GM23338 (cell line): ENCODE measurements at regions not wholly inside any gene's neighbourhood (a gene's known extent, or its start where the extent isn't known, plus 50 kb on each side); places are given as distances from the start of the nearest gene placed in this dataset.

Experiments
- ATAC-seq: fragments of 200-7000 bp; cut with Tn5 transposase; 3 replicates; pipeline ENCODE4 v1.9.1; 2020
- DNase-seq: peaks from one replicate; pipeline ENCODE4 v3.0.0-alpha.2; 2015; ENCODE audit warnings: low spot score
- H2AFZ ChIP-seq: fragments of 200-600 bp; sonication (generic); 2 replicates; pipeline ENCODE4 v1.8.0; 2016; ENCODE audit warnings: antibody characterized with exemption, mild to moderate bottlenecking, moderate library complexity
- H3F3A ChIP-seq: fragments of 200-600 bp; sonication (generic); replicated peaks from 2 replicates; pipeline ENCODE4 v1.8.0; 2017; ENCODE audit warnings: antibody characterized with exemption, mixed run types, low read depth
- H3K27ac ChIP-seq: fragments of 200-600 bp; sonication (generic); 2 replicates; pipeline ENCODE4 v1.6.1; 2016; ENCODE audit warnings: low read depth
- H3K27me3 ChIP-seq: fragments of 200-600 bp; sonication (generic); 2 replicates; pipeline ENCODE4 v1.8.0; 2016; ENCODE audit warnings: mild to moderate bottlenecking, mixed run types, moderate library complexity; ENCODE audit not compliant: insufficient read depth
- H3K36me3 ChIP-seq: fragments of 200-600 bp; sonication (generic); 2 replicates; pipeline ENCODE4 v1.8.0; 2016; ENCODE audit warnings: mild to moderate bottlenecking; ENCODE audit not compliant: insufficient read depth
- H3K4me1 ChIP-seq: fragments of 200-600 bp; sonication (generic); 2 replicates; pipeline ENCODE4 v1.8.0; 2016; ENCODE audit warnings: mild to moderate bottlenecking, moderate library complexity; ENCODE audit not compliant: insufficient read depth
- H3K4me2 ChIP-seq: fragments of 200-600 bp; sonication (generic); 2 replicates; pipeline ENCODE4 v1.7.1; 2017; ENCODE audit warnings: mixed run types
- H3K4me3 ChIP-seq: fragments of 200-600 bp; sonication (generic); 2 replicates; pipeline ENCODE4 v1.6.1; 2016; ENCODE audit warnings: mixed run types
- H3K79me2 ChIP-seq: fragments of 200-600 bp; sonication (generic); replicated peaks from 2 replicates; pipeline ENCODE4 v1.8.0; 2017; ENCODE audit warnings: mild to moderate bottlenecking; ENCODE audit not compliant: insufficient read depth
- H3K9me2 ChIP-seq: fragments of 200-600 bp; sonication (generic); 2 replicates; pipeline ENCODE4 v1.8.0; 2017; ENCODE audit not compliant: insufficient read depth
- H4K20me1 ChIP-seq: fragments of 200-600 bp; sonication (generic); replicated peaks from 2 replicates; pipeline ENCODE4 v1.8.0; 2017; ENCODE audit warnings: mild to moderate bottlenecking; ENCODE audit not compliant: insufficient read depth
- H3K27ac Mint-ChIP-seq: 2 replicates; pipeline ENCODE4 v1.8.0; 2020; ENCODE audit warnings: inconsistent platforms, mild to moderate bottlenecking, moderate library complexity, mixed read lengths
- H3K27me3 Mint-ChIP-seq: 3 replicates; pipeline ENCODE4 v1.8.0; 2022; ENCODE audit warnings: low read depth, mild to moderate bottlenecking, moderate library complexity, mixed read lengths, inconsistent platforms; ENCODE audit not compliant: insufficient read depth, poor library complexity
- H3K36me3 Mint-ChIP-seq: 3 replicates; pipeline ENCODE4 v1.8.0; 2021; ENCODE audit warnings: low read depth, mild to moderate bottlenecking, inconsistent platforms, moderate library complexity, mixed read lengths
- H3K4me1 Mint-ChIP-seq: 3 replicates; pipeline ENCODE4 v1.8.0; 2020; ENCODE audit warnings: mild to moderate bottlenecking, inconsistent platforms, mixed read lengths
- H3K4me3 Mint-ChIP-seq: 3 replicates; pipeline ENCODE4 v1.8.0; 2021; ENCODE audit warnings: moderate library complexity, mild to moderate bottlenecking, inconsistent platforms, mixed read lengths
- H3K9me3 Mint-ChIP-seq: 3 replicates; pipeline ENCODE4 v1.8.0; 2020; ENCODE audit warnings: moderate library complexity, mild to moderate bottlenecking, inconsistent platforms, mixed read lengths
- CREB1 ChIP-seq: fragments of 250-450 bp; sonication (Bioruptor Pico); IDR thresholded peaks from 2 replicates; pipeline ENCODE4 v1.5.0; 2020; ENCODE audit warnings: low read depth, mild to moderate bottlenecking, moderate library complexity
- ETS1 ChIP-seq: IDR thresholded peaks from 2 replicates; pipeline ENCODE4 v1.6.1; 2016; ENCODE audit warnings: antibody characterized with exemption
- EZH2phosphoT487 ChIP-seq: fragments of 200-600 bp; sonication (generic); IDR thresholded peaks from one replicate; pipeline ENCODE4 v1.8.1; 2018; ENCODE audit warnings: antibody characterized with exemption; ENCODE audit not compliant: unreplicated experiment
- JUNB ChIP-seq: IDR thresholded peaks from one replicate; pipeline ENCODE4 v1.6.1; 2016; ENCODE audit warnings: antibody characterized with exemption; ENCODE audit not compliant: unreplicated experiment
- NANOG ChIP-seq: IDR thresholded peaks from 2 replicates; pipeline ENCODE4 v1.6.1; 2016; ENCODE audit warnings: antibody characterized with exemption, borderline replicate concordance
- POLR2AphosphoS5 ChIP-seq: IDR thresholded peaks from 2 replicates; pipeline ENCODE4 v1.6.1; 2016; ENCODE audit warnings: antibody characterized with exemption, low read depth
- ZNF114 ChIP-seq: fragments of 250-450 bp; sonication (Bioruptor Pico); IDR thresholded peaks from 2 replicates; pipeline ENCODE4 v1.5.0; 2020; ENCODE audit warnings: mild to moderate bottlenecking, moderate library complexity
- ZNF331 ChIP-seq: fragments of 250-450 bp; sonication (Bioruptor Pico); IDR thresholded peaks from 2 replicates; pipeline ENCODE4 v1.5.0; 2020; ENCODE audit warnings: low read depth, mild to moderate bottlenecking, moderate library complexity
- ZNF462 ChIP-seq: fragments of 250-450 bp; sonication (Bioruptor Pico); IDR thresholded peaks from 2 replicates; pipeline ENCODE4 v1.5.0; 2020; ENCODE audit warnings: mild to moderate bottlenecking, moderate library complexity

DNA sequence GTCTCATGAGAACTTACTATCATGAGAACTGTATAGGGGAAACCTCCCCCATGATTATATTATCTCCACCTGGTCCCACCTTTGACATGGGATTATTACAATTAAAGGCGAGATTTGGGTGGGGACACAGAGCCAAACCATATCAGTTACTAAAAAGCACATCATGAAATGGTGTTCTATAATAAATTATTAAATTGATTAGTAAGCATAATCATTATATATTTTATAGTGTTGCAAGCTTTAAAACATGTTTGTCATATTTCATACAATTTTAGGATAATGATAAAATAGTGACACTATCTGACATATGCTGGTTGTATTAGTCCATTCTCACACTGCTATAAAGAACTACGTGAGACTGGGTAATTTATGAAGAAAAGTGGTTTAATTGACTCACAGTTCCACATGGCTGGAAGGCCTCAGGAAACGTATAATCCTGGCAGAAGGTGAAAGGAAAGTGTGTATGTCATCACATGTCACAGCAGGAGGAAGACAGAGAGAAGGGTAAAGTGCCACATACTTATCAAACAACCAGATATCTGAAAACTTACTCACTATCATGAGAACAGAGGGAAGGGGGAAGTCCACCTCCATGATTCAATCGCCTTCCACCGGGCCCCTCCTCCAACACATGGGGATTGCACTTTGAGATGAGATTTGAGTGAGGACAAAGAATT is 539.2 kb upstream of the OLFM3 start:
- Histone ChIP-seq H3K4me3 (no peak overlapping the region), H3K4me2 (no peak overlapping the region), H2AFZ (no peak overlapping the region), H3K27me3 (no peaks in the 10 kb centered on the region), H3K4me1 (no peaks in the 10 kb centered on the region), H3K27ac (no peak overlapping the region), H3F3A (no peaks in the 10 kb centered on the region), H3K36me3 (no peaks in the 10 kb centered on the region), H3K9me2 (peaks cover 19% of the 10 kb centered on the region), H3K79me2 (no peaks in the 10 kb centered on the region), H4K20me1 (no peaks in the 10 kb centered on the region)
- no peak overlapping the region for H3K27ac Mint-ChIP-seq
- no peak for DNase-seq
- H3K4me3 Mint-ChIP-seq = no peak overlapping the region
- peaks cover 3% of the 10 kb centered on the region; the same call in 2 of the 3 replicates for H3K9me3 Mint-ChIP-seq
- ATAC-seq = no peak
- no peak for TF ChIP-seq JUNB
- no peak for TF ChIP-seq ZNF114 (CRISPR knock-in tag)
- no peak for TF ChIP-seq POLR2AphosphoS5
- TF ChIP-seq CREB1 (CRISPR knock-in tag) = no peak
- no peak for TF ChIP-seq NANOG
- H3K4me1 Mint-ChIP-seq = no peaks in the 10 kb centered on the region
- H3K27me3 Mint-ChIP-seq = peaks cover 2% of the 10 kb centered on the region
- H3K36me3 Mint-ChIP-seq = no peaks in the 10 kb centered on the region

DNA sequence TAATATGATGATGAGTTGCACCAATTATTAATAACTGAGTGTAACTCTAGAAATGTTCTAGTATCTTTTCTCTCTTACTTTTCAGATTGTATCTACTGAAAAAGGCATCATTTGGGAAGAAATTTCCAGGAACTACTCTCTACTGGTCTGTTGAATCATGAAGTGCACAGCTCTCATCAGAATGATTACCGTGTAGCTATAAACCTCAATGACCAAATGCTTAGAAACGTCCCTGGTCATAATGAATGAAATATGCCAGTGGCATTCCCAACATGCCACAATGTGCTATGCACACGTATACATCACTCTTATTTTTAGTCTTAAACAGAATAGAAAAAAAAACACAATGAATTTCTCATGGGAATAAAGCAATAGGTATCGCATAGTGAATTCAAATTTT is 534.3 kb upstream of the OLFM3 start:
- H3K4me3 ChIP-seq = no peak overlapping the region
- no peaks in the 10 kb centered on the region for H4K20me1 ChIP-seq
- H3K27ac Mint-ChIP-seq = no peak overlapping the region
- peaks cover 3% of the 10 kb centered on the region; the same call in 1 of the 3 replicates for H3K9me3 Mint-ChIP-seq
- peaks cover 5% of the 10 kb centered on the region for H3K27me3 Mint-ChIP-seq
- no peak overlapping the region for H2AFZ ChIP-seq
- no peaks in the 10 kb centered on the region for H3K4me1 ChIP-seq
- 0 out of 2 replicates have a peak, but pooled peaks cover 6% of the 10 kb centered on the region for H3K9me2 ChIP-seq
- TF ChIP-seq EZH2phosphoT487 (no peak), ZNF462 (CRISPR knock-in tag) (no peak), JUNB (no peak), ZNF114 (CRISPR knock-in tag) (no peak), ETS1 (no peak), NANOG (no peak), ZNF331 (CRISPR knock-in tag) (no peak)
- H3K27ac ChIP-seq = no peak overlapping the region
- H3K27me3 ChIP-seq = no peaks in the 10 kb centered on the region
- ATAC-seq = no peak
- no peaks in the 10 kb centered on the region for H3F3A ChIP-seq
- no peak for DNase-seq
- no peaks in the 10 kb centered on the region for H3K4me1 Mint-ChIP-seq
- no peak overlapping the region for H3K4me2 ChIP-seq
- no peaks in the 10 kb centered on the region for H3K36me3 ChIP-seq
- no peak overlapping the region for H3K4me3 Mint-ChIP-seq
- no peaks in the 10 kb centered on the region for H3K79me2 ChIP-seq
- H3K36me3 Mint-ChIP-seq = no peaks in the 10 kb centered on the region
